ENCODE measurements at regions not wholly inside any gene's neighbourhood (a gene's known extent, or its start where the extent isn't known, plus 50 kb on each side); places are given as distances from the start of the nearest gene placed in this dataset.
"Not testable (repeated sequence)": the region's sequence is repeated elsewhere in the genome, so short reads cannot be mapped to it uniquely, and the experiment has no call there.

- DNase-seq (ENCODE audit: extremely low read depth in 1 of 2, low read depth in 1 of 2): no peak
These were observed 440.2 kb downstream of the TRIB2 start for GRCh38 chr2:13156916-13157315.

DNA sequence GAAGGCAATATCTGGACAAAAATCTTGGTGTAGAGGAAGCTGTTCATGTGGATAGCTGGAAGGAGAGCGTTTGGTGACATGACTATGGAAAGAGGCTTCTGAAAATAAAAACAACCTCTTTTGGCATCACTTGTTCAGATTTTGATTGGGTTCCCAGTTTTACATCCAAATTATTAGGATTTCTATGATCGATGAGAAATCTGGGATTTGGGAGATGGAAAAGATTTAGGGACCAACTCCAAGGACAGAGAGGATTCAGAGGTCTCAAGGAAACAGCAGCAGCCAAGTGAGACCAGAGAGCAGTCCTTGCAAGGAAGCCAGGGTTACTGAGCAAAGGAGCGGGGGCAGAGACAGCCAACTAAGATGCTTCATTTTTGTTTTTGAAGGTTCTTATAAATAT is 441.7 kb downstream of the TRIB2 start:
- DNase-seq (ENCODE audit: extremely low read depth in 1 of 2, low read depth in 1 of 2): no peak

GRCh38 chr2:13180729-13181128 is 464.0 kb downstream of the TRIB2 start:
- DNase-seq (ENCODE audit: extremely low read depth in 1 of 2, low read depth in 1 of 2): no peak

- no peak for DNase-seq (ENCODE audit: extremely low read depth in 1 of 2, low read depth in 1 of 2)
These were observed 476.3 kb downstream of the TRIB2 start for GRCh38 chr2:13193075-13193474.

GRCh38 chr2:13193900-13194299 is 477.2 kb downstream of the TRIB2 start:
- no peak for DNase-seq (ENCODE audit: extremely low read depth in 1 of 2, low read depth in 1 of 2)

DNA sequence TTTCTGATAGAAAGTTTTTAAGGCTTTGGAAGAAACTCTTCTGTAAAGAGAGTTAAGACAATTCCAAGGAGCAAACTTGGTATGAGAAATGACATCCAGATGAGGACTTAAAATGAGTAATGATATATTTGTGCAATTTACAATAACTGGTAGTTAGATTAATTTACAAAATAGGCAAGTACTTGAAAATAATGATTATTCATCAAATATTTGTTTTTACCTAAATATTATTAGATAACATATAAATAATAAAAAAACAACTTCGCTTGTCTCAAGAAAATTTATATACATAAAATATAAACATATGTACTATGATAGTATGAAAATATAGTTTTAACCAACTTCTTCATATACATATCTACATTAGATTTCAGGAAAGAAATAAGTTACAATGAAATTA is 478.5 kb downstream of the TRIB2 start:
- no peak for DNase-seq (ENCODE audit: extremely low read depth in 1 of 2, low read depth in 1 of 2)

DNA sequence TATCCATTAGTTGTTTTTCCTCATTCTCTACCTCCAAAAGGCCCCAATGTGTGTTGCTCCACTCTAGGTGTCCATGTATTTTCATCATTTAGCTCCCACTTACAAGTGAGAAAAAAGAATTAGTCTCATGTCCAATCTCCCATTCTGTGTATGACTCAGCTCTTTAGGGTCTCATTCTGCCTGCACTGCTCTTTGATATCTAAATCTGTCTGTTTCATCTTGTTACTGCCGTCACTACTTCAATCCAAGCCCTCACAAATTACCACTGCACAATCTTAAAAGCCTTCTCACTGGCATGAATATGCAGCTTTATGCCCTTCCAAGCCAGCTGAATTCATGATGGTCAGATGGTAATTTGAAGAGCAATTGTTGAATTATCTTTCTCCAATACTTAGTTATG is 480.5 kb downstream of the TRIB2 start:
- DNase-seq (ENCODE audit: extremely low read depth in 1 of 2, low read depth in 1 of 2): no peak

GRCh38 chr2:13201924-13202323 is 485.2 kb downstream of the TRIB2 start:
- no peak for DNase-seq (ENCODE audit: extremely low read depth in 1 of 2, low read depth in 1 of 2)

- DNase-seq (ENCODE audit: extremely low read depth in 1 of 2, low read depth in 1 of 2): no peak
These were observed 495.4 kb downstream of the TRIB2 start for GRCh38 chr2:13212115-13212514.

GRCh38 chr2:13218205-13218604 is 501.5 kb downstream of the TRIB2 start:
- no peak for DNase-seq (ENCODE audit: extremely low read depth in 1 of 2, low read depth in 1 of 2)

- DNase-seq (ENCODE audit: extremely low read depth in 1 of 2, low read depth in 1 of 2): no peak
These were observed 510.8 kb downstream of the TRIB2 start for GRCh38 chr2:13227578-13227977.

DNA sequence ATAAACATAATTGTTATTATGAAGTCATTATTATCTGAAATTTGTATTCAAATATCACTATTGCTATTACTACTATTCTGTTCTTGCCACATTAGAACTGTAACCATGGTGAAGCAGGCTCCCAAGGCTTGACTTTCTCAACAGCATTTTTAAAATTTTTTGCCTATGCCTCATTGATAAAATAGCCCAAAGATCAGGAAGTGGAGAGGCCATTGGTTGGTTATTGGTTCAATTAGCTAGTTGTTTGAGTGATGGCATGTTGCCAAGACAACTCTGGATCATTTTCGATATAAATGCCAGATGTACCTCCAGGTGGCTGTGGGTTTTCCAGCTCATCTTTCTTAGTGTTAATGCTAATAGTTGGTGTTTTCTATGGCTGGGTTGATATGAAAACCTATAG is 513.5 kb downstream of the TRIB2 start:
- no peak for DNase-seq (ENCODE audit: extremely low read depth in 1 of 2, low read depth in 1 of 2)

DNA sequence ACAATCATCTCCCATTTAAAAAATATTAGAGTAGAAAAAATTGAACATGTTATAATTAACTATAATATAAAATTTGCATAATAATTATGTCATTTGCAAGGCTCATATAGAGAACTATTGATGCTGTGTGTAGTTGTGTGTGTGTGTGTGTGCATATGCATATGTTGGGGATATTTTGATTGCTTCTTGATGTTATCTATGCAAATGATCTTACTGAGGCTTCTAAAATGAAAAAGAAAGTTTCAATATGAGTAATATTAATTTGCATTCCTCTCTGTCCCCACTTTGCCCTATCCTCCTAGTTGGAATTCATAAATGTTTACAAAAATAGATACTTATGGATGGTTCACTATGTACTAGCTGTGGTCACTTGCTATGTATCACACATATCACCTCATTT is 523.3 kb downstream of the TRIB2 start:
- no peak for DNase-seq (ENCODE audit: extremely low read depth in 1 of 2, low read depth in 1 of 2)

- DNase-seq (ENCODE audit: extremely low read depth in 1 of 2, low read depth in 1 of 2): no peak
These were observed 524.2 kb downstream of the TRIB2 start for GRCh38 chr2:13240789-13241487.

GRCh38 chr2:13252615-13253014 is 535.9 kb downstream of the TRIB2 start:
- no peak for DNase-seq (ENCODE audit: extremely low read depth in 1 of 2, low read depth in 1 of 2)

DNA sequence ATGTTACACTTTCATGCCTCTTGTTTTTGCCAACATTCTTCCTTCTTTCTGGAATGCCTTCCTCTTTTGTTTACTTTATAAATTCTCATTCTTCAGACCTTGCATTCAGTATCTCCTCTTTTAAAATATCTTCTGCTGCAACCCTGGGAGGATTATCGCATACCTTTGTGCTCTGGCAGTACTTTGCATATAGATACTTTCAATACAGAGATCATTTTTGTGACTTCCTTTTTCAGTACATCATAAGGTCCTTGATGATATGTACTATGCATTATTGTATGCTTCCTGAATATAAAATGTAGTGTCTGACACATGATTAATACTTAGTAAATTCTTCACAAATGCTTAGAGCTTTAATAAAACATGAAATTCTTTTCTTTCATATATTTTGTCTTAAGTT is 538.7 kb downstream of the TRIB2 start:
- no peak for DNase-seq (ENCODE audit: extremely low read depth in 1 of 2, low read depth in 1 of 2)

GRCh38 chr2:13260402-13260801 is 543.7 kb downstream of the TRIB2 start:
- no peak for DNase-seq (ENCODE audit: extremely low read depth in 1 of 2, low read depth in 1 of 2)

DNA sequence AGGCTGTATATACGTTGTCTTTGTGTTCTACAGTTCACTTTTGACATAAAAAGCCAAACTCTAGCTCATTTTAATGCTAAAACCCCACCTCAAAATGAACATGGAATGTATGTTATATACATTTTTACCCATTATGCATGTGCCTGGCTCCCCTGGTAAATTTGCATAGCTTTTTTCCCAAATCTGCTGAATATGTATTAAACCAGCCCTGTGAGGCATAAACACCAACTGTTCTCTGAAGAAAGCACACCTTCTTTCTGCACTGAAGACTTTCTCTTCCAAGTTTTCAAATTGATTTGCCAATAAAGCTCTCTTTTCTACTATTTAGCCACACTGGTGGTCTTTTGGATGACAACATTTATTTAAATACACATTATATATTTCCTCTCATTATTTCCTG is 549.4 kb downstream of the TRIB2 start:
- DNase-seq (ENCODE audit: extremely low read depth in 1 of 2, low read depth in 1 of 2): no peak

- DNase-seq (ENCODE audit: extremely low read depth in 1 of 2, low read depth in 1 of 2): no peak
These were observed 568.0 kb downstream of the TRIB2 start for GRCh38 chr2:13284688-13285087.

- no peak for DNase-seq (ENCODE audit: extremely low read depth in 1 of 2, low read depth in 1 of 2)
These were observed 572.6 kb downstream of the TRIB2 start for GRCh38 chr2:13289310-13289709.

GRCh38 chr2:13308478-13308805 is 591.7 kb downstream of the TRIB2 start:
- not testable (repeated sequence) for DNase-seq (ENCODE audit: extremely low read depth in 1 of 2, low read depth in 1 of 2)

DNA sequence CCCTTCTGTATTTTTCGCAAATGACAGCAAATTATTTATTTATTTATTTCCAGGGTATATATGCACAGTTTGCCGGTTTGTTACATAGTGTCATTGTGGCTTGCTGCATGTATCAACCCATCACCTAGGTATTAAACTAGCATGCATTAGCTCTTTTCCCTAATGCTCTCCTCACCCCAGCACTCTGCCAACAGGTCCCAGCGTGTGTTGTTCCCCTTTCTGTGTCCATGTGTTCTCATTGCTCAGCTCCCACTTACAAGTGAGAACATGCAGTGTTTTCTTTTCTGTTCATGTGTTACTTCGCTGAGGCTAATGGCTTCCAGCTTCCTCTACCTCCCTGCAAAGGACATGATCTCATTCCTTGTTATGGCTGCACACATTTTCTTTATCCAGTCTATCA is 592.3 kb downstream of the TRIB2 start:
- no peak for DNase-seq (ENCODE audit: extremely low read depth in 1 of 2, low read depth in 1 of 2)

DNA sequence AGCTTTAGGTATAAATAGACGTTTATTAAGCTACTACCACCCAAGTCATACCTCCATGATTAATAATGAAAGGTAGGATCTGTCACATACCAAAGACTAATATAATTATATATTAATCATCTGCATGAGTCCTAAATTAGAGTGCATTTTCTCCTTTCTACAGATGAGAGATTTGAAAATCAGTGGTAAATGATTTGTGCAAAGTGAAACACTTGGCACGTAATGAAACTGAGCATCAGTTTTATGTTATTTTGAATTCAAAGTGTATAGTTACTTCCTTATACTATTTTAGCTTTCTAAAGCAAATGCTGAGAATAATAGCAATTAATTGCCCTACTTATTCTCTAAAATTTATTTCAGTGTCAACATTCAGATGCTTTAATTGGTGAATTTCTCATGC is 615.3 kb downstream of the TRIB2 start:
- no peak for DNase-seq (ENCODE audit: extremely low read depth in 1 of 2, low read depth in 1 of 2)
